RWPE1 (cell line): ENCODE measurements at regions not wholly inside any gene's neighbourhood (a gene's known extent, or its start where the extent isn't known, plus 50 kb on each side); places are given as distances from the start of the nearest gene placed in this dataset.

Experiments used
- CTCF ChIA-PET: fragments of 350-600 bp; sonication (Branson Sonifier 250); formaldehyde crosslinking; extraction: SDS; loops from one replicate; lab custom pipeline; 2021; lab: Yijun Ruan, JAX
- POLR2A ChIA-PET: fragments of 400-600 bp; formaldehyde crosslinking; extraction: SDS; loops from one replicate; lab custom pipeline; 2020; ENCODE audit warnings: antibody characterized with exemption; ENCODE audit not compliant: low non-redundant PET; lab: Yijun Ruan, JAX
- DNase-seq: peaks from one replicate; pipeline ENCODE4 v3.0.0; 2012; ENCODE audit warnings: low spot score
- H3K27ac ChIP-seq: fragments of 450-650 bp; 2 replicates; pipeline ENCODE4 v1.5.1; 2017
- CTCF ChIP-seq: fragments of 450-650 bp; conservative IDR thresholded peaks from 2 replicates; pipeline ENCODE4 v1.5.1; 2017; ENCODE audit warnings: low read depth, mild to moderate bottlenecking

DNA sequence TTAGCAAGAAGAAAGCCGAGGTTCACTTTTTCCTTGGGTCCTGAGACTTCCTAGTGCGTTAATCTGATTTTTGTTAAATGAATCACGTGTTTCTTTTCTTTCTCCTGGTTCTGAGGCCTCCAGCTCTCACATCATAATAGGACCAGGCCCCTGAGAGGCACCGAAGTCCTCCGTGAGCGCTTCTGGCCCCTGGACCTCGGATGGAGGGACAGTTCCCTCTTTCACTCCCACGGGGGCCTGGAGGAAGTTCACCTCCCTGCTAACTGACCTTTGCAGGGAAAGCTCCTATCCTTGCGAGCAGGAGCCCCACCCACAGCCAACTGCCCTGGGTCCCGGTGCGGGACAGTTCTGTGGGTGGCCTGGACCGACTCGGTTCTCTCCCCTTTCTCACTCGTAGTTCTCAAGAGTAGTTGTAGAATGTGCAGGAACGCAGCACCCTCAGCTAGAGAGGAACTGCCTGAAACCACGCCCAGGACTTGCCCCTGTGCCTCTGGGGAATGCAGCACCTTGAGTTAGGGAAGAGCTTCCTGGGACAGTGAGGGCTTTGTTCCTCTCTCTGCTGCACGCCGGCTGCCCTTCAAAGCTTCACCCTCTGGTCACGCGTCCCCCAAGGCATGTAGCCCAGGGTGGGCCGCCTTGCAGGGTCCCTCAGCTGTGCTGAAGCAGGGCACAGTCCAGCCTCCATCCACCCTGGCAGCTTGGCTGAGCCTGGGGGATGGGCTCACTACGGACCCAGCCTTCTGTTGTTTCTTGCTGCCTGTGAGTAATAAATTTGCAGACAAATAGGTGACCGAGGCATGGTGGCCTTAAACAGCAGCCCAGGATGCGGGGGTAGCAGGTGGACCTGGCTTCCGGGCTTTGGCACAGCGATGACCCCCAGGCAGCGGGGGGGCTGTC is 264.6 kb downstream of the ADGRD1 start:
- ChIA-PET CTCF (no interaction called here), POLR2A (no interaction called here)
- no peak overlapping the region for H3K27ac ChIP-seq
- DNase-seq, result no peak
- no peak for TF ChIP-seq CTCF

- H3K27ac ChIP-seq, result no peak overlapping the region
- no peak for DNase-seq
- TF ChIP-seq CTCF, result no peak
- ChIA-PET POLR2A (no interaction called here), CTCF (no interaction called here)
These were observed 265.4 kb downstream of the ADGRD1 start for GRCh38 chr12:131218923-131219669.

GRCh38 chr12:131219670-131220330 is 266.1 kb downstream of the ADGRD1 start:
- POLR2A ChIA-PET, result no interaction called here
- H3K27ac ChIP-seq, result no peak overlapping the region
- TF ChIP-seq CTCF, result no peak
- DNase-seq, result no peak
- CTCF ChIA-PET, result no interaction called here

DNA sequence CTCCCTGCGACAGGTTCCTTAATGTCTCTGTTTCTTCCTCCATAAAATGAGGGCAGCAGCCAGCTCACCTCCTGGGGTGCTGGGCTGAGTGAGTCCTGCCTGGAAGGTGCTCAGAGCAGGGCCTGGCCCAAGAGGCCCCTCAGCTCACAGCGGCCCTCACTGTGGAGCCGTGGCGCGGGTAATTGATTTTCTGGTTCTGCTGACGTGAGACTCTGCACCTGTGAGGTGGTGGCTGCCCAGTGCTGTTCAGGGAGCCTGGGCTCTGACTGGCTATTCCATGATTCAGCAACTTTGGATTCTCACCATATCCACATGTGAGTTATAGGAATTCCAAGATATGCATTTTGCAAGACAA is 266.6 kb downstream of the ADGRD1 start:
- H3K27ac ChIP-seq, result no peak overlapping the region
- no peak for DNase-seq
- CTCF ChIA-PET, result no interaction called here
- POLR2A ChIA-PET, result no interaction called here
- no peak for TF ChIP-seq CTCF

DNA sequence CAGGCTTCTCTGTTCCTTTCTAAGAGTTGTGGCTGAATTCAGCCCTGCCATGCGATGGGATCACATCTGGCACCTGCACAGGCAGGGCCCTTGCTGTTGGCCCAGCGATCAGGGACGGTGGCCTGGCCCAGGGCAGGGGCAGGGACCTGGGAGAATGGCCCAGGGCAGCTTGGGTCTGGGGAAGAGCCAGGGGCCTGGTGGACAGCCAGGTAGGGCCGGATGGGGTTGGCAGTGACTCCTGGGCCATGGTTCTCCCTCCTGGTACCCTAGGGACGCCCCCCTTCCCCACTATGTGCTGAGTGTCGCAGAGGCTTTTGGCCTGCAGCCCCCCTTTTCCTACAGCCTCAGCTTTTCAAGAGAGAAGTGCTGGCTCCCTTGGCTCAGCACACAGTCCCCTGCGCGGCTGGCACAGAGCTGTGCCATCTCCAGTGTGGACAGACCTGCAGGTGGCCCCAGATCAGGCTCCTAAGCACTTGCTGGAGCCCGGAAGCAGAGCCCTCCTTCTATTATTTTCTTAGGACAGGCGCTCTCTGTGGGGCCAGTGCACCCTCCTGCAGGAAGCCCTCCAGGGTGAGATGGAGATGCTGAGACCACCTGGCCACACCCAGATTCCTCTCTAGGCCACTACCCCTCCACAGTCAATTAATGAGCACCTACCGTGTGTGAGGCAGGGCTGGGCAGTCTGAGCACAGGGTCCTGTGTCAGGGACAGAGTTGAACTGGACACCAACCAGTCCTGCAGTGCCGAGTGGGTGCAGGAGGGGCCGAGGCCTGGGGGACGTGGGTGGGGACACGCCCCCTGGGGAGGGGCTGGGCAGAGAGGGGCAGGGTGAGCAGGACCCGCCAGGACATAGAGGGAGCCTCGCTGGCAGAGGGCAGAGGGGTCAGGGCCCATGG is 267.6 kb downstream of the ADGRD1 start:
- POLR2A ChIA-PET, result no interaction called here
- CTCF ChIA-PET, result no interaction called here
- no peak overlapping the region for H3K27ac ChIP-seq
- no peak for TF ChIP-seq CTCF
- no peak for DNase-seq
